Femur (tissue), 1 donor: ENCODE measurements at regions not wholly inside any gene's neighbourhood (a gene's known extent, or its start where the extent isn't known, plus 50 kb on each side); places are given as distances from the start of the nearest gene placed in this dataset.

Experiments
- DNase-seq: peaks from one replicate; pipeline ENCODE4 v3.0.0-alpha.2; 2017

GRCh38 chr18:48488388-48488850, 50.4 kb upstream of the CTIF start:
- DNase-seq: peak; percentile 70

- no peak for DNase-seq
Observed at GRCh38 chr18:48486754-48487153, 52.1 kb upstream of the CTIF start.

- DNase-seq: no peak
Observed at GRCh38 chr18:48485828-48486405, 52.9 kb upstream of the CTIF start.

- DNase-seq: no peak
Observed at GRCh38 chr18:48481092-48481491, 57.7 kb upstream of the CTIF start.

- DNase-seq: no peak
Observed at GRCh38 chr18:48479531-48479930, 59.3 kb upstream of the CTIF start.

GRCh38 chr18:48477348-48477747, 61.5 kb upstream of the CTIF start:
- no peak for DNase-seq

- no peak for DNase-seq
Observed at GRCh38 chr18:48476550-48476917, 62.3 kb upstream of the CTIF start.

- peak; percentile 70 for DNase-seq
Observed at GRCh38 chr18:48475635-48476549, 62.9 kb upstream of the CTIF start.

DNA sequence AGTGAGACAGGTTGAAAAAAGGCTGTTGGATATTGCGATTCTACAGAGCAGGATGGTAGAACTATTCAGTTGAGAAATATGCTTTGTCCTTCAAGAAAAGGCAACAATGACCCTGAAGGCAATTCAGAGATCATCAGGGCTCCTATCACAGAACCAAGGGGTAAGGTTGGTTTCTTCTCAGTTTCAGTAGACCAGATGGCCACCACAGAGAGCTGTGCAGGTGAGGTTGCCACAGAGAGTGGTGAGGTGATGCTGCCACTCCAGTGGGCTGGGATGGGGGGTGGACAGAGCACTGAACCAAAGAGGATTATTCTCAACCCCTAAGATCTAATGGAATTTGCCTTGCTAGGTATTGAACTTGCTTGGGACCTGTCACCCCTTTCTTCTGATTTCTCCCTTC, 64.6 kb upstream of the ZBTB7C start:
- DNase-seq: no peak

DNA sequence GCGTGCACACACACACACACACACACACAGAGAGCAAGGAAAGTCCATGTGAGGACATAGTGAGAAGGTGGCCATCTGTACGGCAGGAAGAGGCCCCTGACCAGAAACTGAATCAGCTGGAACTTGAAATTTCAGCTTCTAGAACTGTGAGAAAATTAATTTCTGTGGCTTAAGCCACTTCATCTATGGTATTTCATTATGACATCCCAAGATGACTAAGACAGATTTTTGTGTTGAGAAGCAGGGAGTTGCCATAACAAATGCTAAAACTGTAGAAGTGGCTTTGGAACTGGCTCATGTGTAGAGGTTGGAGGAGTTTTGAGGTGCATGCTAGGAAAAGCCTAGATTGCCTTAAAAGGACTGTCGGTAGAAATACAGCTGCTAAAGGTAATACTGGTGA, 63.4 kb upstream of the ZBTB7C start:
- DNase-seq: no peak

- no peak for DNase-seq
Observed at GRCh38 chr18:48470484-48471180, 61.4 kb upstream of the ZBTB7C start.

- DNase-seq: no peak
Observed at GRCh38 chr18:48468151-48468550, 59.0 kb upstream of the ZBTB7C start.

DNA sequence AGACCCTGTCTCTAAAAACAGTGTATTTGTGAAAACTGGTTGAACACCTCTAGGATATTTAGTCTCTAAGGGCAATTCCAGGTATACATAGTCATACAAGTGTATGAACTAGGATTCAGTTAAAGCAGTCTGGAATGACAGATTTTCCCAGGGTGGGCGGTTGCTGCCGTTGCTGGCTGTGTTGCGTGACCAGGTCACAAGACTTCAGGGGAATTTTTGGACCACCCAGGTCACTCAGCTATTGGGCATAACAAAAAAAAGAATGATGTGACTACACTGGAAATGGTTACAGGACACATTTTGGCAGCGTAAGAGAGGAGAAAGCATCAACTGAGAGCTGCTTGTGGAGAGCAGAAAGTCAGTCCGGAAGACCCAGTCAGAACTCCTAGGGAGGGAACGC, 58.0 kb upstream of the ZBTB7C start:
- DNase-seq: no peak

GRCh38 chr18:48462510-48462909, 53.3 kb upstream of the ZBTB7C start:
- no peak for DNase-seq

DNA sequence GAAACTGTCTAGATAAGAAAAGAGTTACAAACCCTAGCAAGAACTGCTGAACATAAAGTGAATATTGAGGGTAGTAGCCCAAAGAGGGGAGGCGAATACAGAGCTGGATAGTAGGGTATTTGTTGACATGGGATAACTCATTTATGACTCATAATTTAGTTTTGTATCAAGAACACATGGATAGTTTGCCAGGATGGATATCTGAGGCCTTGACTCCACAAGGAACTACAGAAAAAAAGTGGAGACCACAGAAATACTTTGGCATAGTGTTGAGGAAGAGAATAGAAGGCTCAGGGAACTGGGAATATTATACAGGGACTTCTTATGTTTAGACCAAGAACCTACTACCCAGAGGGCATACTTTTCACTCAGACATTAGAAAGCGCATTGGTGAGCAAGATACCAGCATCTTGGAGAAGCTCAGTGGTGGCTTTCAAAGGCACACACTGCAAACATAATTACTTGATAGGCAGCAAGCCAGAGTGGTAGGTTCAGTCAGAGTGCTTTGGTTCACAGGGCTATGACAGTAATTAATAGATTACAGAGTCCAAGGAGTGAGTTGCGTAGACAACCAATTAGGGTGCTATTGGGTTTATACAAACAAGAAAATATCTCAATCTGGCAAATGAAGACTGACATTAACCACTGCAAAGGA, 51.9 kb upstream of the ZBTB7C start:
- DNase-seq: no peak

GRCh38 chr18:48459465-48459864, 50.3 kb upstream of the ZBTB7C start:
- DNase-seq: no peak

DNA sequence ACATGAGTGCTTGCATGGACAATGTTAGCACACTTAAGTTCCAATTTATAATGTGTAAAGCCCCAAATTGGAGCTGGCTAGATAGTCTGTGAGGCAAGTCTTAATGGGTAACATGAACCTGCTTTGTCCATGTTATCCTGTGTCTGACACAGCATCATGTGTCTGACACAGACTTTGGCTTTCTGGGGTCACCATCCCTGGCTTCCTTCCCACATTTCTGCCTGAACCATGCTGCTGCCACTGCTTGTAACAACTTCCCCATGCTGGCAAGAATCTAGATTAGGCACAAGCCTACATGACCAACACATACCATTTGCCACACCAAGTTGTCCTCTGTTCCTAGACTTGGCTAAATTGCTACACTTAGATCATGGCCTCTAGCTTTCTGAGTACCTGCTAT, 49.8 kb upstream of the ZBTB7C start:
- DNase-seq: no peak
